IMR-90 (cell line): ENCODE measurements at regions not wholly inside any gene's neighbourhood (a gene's known extent, or its start where the extent isn't known, plus 50 kb on each side); places are given as distances from the start of the nearest gene placed in this dataset.

Experiments
- BHLHE40 ChIP-seq: fragments of 150-350 bp; IDR thresholded peaks from 2 replicates; pipeline ENCODE4 v1.6.1; 2016; ENCODE audit warnings: mild to moderate bottlenecking, low read depth, low read length
- CHD1 ChIP-seq: IDR thresholded peaks from 2 replicates; pipeline ENCODE4 v1.6.1; 2012; ENCODE audit warnings: low read depth, low read length, improper control_type of control experiment
- CTCF ChIP-seq: conservative IDR thresholded peaks from 2 replicates; pipeline ENCODE4 v1.5.1; 2012; ENCODE audit warnings: mild to moderate bottlenecking, low read depth, low read length, improper control_type of control experiment
- ELK1 ChIP-seq: fragments of 150-350 bp; IDR thresholded peaks from 2 replicates; pipeline ENCODE4 v1.6.1; 2016; ENCODE audit warnings: low read depth, mild to moderate bottlenecking, low read length, moderate library complexity, borderline replicate concordance
- MAFK ChIP-seq: IDR thresholded peaks from 2 replicates; pipeline ENCODE4 v1.6.1; 2012; ENCODE audit warnings: low read depth, low read length, improper control_type of control experiment
- MAZ ChIP-seq: IDR thresholded peaks from 2 replicates; pipeline ENCODE4 v1.6.1; 2012; ENCODE audit warnings: low read depth, mild to moderate bottlenecking, low read length, improper control_type of control experiment, moderate library complexity, borderline replicate concordance
- MXI1 ChIP-seq: IDR thresholded peaks from 2 replicates; pipeline ENCODE4 v1.6.1; 2012; ENCODE audit warnings: low read depth, mild to moderate bottlenecking, low read length, moderate library complexity, borderline replicate concordance
- NFE2L2 ChIP-seq: fragments of 150-350 bp; IDR thresholded peaks from 2 replicates; pipeline ENCODE4 v1.6.1; 2016; ENCODE audit warnings: low read depth, mild to moderate bottlenecking, low read length
- POLR2A ChIP-seq: IDR thresholded peaks from 2 replicates; pipeline ENCODE4 v1.6.1; 2012; ENCODE audit warnings: mild to moderate bottlenecking, low read depth, low read length
- RAD21 ChIP-seq: IDR thresholded peaks from 2 replicates; pipeline ENCODE4 v1.6.1; 2012; ENCODE audit warnings: low read length, improper control_type of control experiment
- RCOR1 ChIP-seq: IDR thresholded peaks from 2 replicates; pipeline ENCODE4 v1.6.1; 2012; ENCODE audit warnings: mild to moderate bottlenecking, low read length, improper control_type of control experiment; ENCODE audit not compliant: insufficient replicate concordance
- RFX5 ChIP-seq: IDR thresholded peaks from 2 replicates; pipeline ENCODE4 v1.8.0; 2012; ENCODE audit warnings: low read depth, mild to moderate bottlenecking, low read length, moderate library complexity
- USF2 ChIP-seq: fragments of 150-350 bp; IDR thresholded peaks from 2 replicates; pipeline ENCODE4 v1.6.1; 2017; ENCODE audit warnings: mild to moderate bottlenecking, antibody characterized with exemption, low read length, low read depth

DNA sequence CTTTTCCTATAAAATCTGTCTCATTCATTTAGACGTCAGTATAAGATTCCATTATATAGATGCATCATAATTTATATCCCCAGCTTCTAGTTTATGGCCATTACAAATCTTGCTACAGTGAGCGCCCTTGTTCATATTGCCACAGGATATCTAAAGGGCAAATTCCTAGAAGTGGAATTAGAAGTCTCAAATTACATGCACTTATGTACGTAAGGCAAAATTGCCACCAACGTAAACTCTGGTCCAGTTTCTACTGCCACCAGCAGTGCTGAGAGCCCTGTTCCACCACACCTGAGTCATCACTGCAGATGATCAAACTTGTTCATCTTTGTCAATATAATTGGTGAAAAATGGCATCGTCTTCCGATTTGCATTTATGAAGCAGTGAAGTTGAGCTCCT lies 90.9 kb upstream of the ID2 start:
- TF ChIP-seq CTCF (no peak), RCOR1 (no peak), BHLHE40 (no peak), RFX5 (no peak), RAD21 (no peak), MXI1 (no peak), POLR2A (no peak), MAZ (no peak), NFE2L2 (no peak), MAFK (no peak), CHD1 (no peak), ELK1 (no peak), USF2 (no peak)
